ENCODE measurements at regions not wholly inside any gene's neighbourhood (a gene's known extent, or its start where the extent isn't known, plus 50 kb on each side); places are given as distances from the start of the nearest gene placed in this dataset.

DNA sequence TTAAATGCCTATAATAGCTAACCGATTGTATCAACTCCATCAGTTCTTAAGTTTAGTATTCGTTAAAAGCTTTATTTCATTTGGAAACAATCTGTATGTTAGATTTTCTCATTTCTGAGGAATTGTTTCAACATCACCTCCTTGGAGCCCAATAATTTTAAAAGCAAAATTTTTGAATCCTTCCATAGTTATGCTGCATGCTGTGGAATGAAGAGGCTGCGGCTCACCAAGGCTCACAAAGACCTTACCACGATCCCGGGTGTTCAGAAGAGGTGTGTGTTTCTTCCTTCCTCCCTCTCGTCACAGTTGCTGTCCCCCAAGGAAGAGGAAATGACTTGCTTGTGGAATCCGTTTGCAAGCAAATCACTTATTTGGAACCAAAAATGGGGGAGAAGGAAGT is 143.8 kb downstream of the FGF1 start:
- H3K27me3 ChIP-seq, result no peaks in the 10 kb centered on the region
- no peak overlapping the region for H3K27ac ChIP-seq
- no peaks in the 10 kb centered on the region for H3K36me3 ChIP-seq
- H3K9ac ChIP-seq (ENCODE audit: low read depth in 2 of 2, low read length in 2 of 2), result no peak overlapping the region
- TF ChIP-seq, protein P1, sequence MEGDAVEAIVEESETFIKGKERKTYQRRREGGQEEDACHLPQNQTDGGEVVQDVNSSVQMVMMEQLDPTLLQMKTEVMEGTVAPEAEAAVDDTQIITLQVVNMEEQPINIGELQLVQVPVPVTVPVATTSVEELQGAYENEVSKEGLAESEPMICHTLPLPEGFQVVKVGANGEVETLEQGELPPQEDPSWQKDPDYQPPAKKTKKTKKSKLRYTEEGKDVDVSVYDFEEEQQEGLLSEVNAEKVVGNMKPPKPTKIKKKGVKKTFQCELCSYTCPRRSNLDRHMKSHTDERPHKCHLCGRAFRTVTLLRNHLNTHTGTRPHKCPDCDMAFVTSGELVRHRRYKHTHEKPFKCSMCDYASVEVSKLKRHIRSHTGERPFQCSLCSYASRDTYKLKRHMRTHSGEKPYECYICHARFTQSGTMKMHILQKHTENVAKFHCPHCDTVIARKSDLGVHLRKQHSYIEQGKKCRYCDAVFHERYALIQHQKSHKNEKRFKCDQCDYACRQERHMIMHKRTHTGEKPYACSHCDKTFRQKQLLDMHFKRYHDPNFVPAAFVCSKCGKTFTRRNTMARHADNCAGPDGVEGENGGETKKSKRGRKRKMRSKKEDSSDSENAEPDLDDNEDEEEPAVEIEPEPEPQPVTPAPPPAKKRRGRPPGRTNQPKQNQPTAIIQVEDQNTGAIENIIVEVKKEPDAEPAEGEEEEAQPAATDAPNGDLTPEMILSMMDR (IDR thresholded peaks at IDR 0.05), result no peak
- no peak for DNase-seq
- intact Hi-C loops (cut with DNase I), result loop anchor here (10.0 kb wide), 1 partner anchor 217 kb away; the partner anchor contains the start of gene SPRY4
- no peaks in the 10 kb centered on the region for H3K4me1 ChIP-seq
- no peaks in the 10 kb centered on the region for H3K9me3 ChIP-seq
- H3K4me3 ChIP-seq, result no peak overlapping the region

DNA sequence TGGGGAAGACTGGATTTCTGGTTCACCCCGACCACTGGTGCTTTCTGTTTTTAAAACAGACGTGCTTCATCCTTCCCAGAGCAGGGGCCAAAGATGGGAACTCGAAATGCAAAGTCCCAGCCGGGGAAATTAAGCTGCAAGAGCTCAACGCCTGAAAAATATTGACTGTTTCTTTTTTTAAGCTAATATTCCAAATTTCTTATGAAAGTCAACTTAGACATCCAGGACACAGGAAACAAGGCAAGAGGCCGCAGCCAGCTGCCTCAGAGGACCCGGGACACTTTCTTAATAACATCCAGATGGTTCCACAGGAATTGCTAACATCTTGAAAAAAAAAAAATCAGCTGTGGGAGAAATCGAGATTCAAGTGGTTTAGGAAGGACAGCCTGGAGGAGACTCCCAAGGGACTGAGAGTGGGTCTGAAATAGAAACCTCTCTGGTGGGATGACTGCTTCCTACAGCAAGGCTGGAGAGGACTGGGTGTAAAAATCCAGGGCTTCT is 144.9 kb downstream of the FGF1 start:
- Histone ChIP-seq H3K36me3 (no peaks in the 10 kb centered on the region), H3K9ac (ENCODE audit: low read depth in 2 of 2, low read length in 2 of 2) (no peak overlapping the region), H3K4me1 (no peaks in the 10 kb centered on the region), H3K4me3 (no peak overlapping the region), H3K27me3 (no peaks in the 10 kb centered on the region), H3K27ac (peak overlapping the region; percentile 22), H3K9me3 (no peaks in the 10 kb centered on the region)
- no peak for DNase-seq
- TF ChIP-seq, protein P1 (IDR thresholded peaks at IDR 0.05), result no peak
- intact Hi-C loops (cut with DNase I), result loop anchor here (10.0 kb wide), 1 partner anchor 216 kb away; the partner anchor contains the start of gene SPRY4

DNA sequence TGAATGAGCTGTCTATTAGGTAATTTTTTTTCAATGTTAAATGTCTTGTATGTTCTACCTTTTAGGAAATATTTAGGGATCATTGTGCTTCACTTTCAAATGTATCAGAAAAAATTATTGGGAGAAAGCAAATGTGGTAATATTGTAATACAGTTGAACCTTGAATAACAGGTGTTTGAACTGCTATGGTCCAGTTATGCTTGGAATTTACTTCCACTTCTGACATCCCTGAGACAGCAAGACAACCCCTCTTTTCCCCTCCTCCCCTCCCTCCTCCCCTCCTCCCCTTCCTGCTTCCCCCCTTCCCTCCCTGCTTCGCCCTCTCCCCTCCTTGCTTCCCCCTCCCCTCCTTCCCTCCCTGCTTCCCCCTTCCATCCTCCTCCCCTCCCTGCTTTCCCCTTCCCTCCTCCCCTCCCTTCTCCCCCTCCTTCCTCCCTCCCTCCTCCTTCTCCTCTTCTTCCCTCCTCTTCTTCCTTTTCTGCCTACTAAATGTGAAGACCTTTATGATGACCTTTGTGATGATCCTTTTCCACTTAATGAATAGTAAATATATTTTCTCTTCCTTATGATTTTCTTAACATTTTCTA is 146.6 kb downstream of the FGF1 start:
- Histone ChIP-seq H3K4me1 (no peaks in the 10 kb centered on the region), H3K27ac (no peak overlapping the region)
- TF ChIP-seq, protein P1 (IDR thresholded peaks at IDR 0.05), result no peak

DNA sequence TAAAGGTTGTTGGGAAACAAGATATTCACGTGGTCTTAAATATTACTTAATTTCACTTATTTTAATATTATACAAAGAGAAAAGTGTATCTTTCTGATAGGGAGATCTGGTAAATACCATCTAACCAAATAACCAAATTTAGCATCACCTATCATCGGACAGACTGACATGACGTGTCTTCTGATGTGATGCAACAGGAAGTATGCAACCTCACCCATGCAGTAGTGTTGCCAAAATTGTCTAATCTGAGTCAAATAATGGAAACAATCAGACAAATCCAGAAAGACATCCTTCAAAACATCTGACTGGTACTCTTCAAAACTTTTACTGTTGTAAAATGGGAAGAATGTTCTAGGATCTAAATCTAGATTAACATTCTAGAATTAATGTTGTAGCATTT is 148.0 kb downstream of the FGF1 start:
- no peaks in the 10 kb centered on the region for H3K9me3 ChIP-seq
- H3K9ac ChIP-seq (ENCODE audit: low read depth in 2 of 2, low read length in 2 of 2), result no peak overlapping the region
- no peak for DNase-seq
- TF ChIP-seq, protein P1 (IDR thresholded peaks at IDR 0.05), result no peak
- no peak overlapping the region for H3K4me3 ChIP-seq
- no peaks in the 10 kb centered on the region for H3K4me1 ChIP-seq
- intact Hi-C loops (cut with DNase I), result no loop called here
- no peak overlapping the region for H3K27ac ChIP-seq
- H3K36me3 ChIP-seq, result no peaks in the 10 kb centered on the region
- no peaks in the 10 kb centered on the region for H3K27me3 ChIP-seq

More for the DNA sequence above, 146.6 kb downstream of the FGF1 start:
- no peak overlapping the region for H3K9ac ChIP-seq (ENCODE audit: low read depth in 2 of 2, low read length in 2 of 2)
- H3K4me3 ChIP-seq, result no peak overlapping the region
- no peak for DNase-seq
- H3K36me3 ChIP-seq, result no peaks in the 10 kb centered on the region
- no peaks in the 10 kb centered on the region for H3K9me3 ChIP-seq
- no peaks in the 10 kb centered on the region for H3K27me3 ChIP-seq
- intact Hi-C loops (cut with DNase I), result no loop called here

DNA sequence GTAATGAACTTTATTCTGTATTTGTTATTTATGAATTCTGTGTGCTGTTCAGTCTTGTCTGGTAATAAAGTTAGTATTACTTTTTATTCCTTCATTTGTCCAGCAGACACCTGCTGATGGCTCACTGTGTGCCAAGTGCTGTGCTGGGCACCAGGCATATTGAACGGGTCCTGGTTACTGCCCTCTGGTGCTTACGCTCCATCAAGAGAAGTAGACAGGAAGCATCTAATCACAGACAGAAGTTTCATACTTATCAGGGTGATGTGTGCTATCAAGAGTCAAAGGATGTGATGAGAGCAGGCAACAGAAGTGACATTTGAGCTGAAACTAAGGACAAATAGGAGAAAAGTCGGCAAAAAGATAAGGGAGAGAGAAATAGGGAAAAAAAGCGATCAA is 153.1 kb downstream of the FGF1 start:
- Histone ChIP-seq H3K36me3 (no peaks in the 10 kb centered on the region), H3K4me1 (no peaks in the 10 kb centered on the region)

More for the DNA sequence above, 153.1 kb downstream of the FGF1 start:
- H3K27ac ChIP-seq, result no peak overlapping the region
- no peaks in the 10 kb centered on the region for H3K9me3 ChIP-seq
- intact Hi-C loops (cut with DNase I), result no loop called here
- no peak overlapping the region for H3K4me3 ChIP-seq
- H3K27me3 ChIP-seq, result no peaks in the 10 kb centered on the region
- TF ChIP-seq, protein P1 (IDR thresholded peaks at IDR 0.05), result no peak
- DNase-seq, result no peak
- no peak overlapping the region for H3K9ac ChIP-seq (ENCODE audit: low read depth in 2 of 2, low read length in 2 of 2)

All from colonic mucosa (tissue), 4 donors.